Esophagus squamous epithelium (tissue), 5 donors: ENCODE measurements at regions not wholly inside any gene's neighbourhood (a gene's known extent, or its start where the extent isn't known, plus 50 kb on each side); places are given as distances from the start of the nearest gene placed in this dataset.
"Not testable (repeated sequence)": the region's sequence is repeated elsewhere in the genome, so short reads cannot be mapped to it uniquely, and the experiment has no call there.

ENCODE experiments used
- DNase-seq: peaks from one replicate; lab custom pipeline; 2025; lab: John Stamatoyannopoulos, UW
- H3K27ac ChIP-seq, 4 donors: fragments of 200-600 bp; sonication (generic); one replicate each; pipeline ENCODE4 v1.5.1; 2016 to 2019; ENCODE audit warnings: mild to moderate bottlenecking in 1 of 4
- H3K27me3 ChIP-seq, 4 donors: fragments of 200-600 bp; sonication (generic); 1 replicate in 3 of 4; 2 replicates in 1 of 4; pipeline versions ENCODE4 v1.5.1 to v1.6.0; 2017 to 2021; ENCODE audit warnings: antibody characterized with exemption in 1 of 4
- H3K36me3 ChIP-seq, 3 donors: fragments of 200-600 bp; sonication (generic); one replicate each; pipeline ENCODE4 v1.5.1; 2016 to 2019
- H3K4me1 ChIP-seq, 3 donors: fragments of 200-600 bp; sonication (generic); one replicate each; pipeline ENCODE4 v1.5.1; 2017 to 2019
- H3K4me3 ChIP-seq, 4 donors: fragments of 200-600 bp; sonication (generic); 1 replicate in 3 of 4; 2 replicates in 1 of 4; pipeline ENCODE4 v1.5.1; 2016 to 2019; ENCODE audit warnings: mild to moderate bottlenecking in 2 of 4, moderate library complexity in 1 of 4
- H3K9me3 ChIP-seq, 3 donors: fragments of 200-600 bp; sonication (generic); one replicate each; pipeline ENCODE4 v1.5.1; 2016 to 2019
- POLR2A ChIP-seq, 4 donors: fragments of 450-650 bp; IDR thresholded peaks; one replicate each; pipeline ENCODE4 v1.6.1; 2017; ENCODE audit warnings: antibody characterized with exemption in 4 of 4, mild to moderate bottlenecking in 4 of 4, moderate library complexity in 3 of 4
- WGBS, 2 donors: methylation state at CpG; one replicate each; pipeline ENCODE4 v1.1.5; 2018; 5-methylcytosine and 5-hydroxymethylcytosine counted together
- intact Hi-C: fragments of 100-400 bp; cut with DNase I; formaldehyde crosslinking; loops from one replicate; pipeline ENCODE4 v1.15.0; 2022
- TF ChIP-seq, protein P1 (sequence below), 6 experiments: fragments of 450-650 bp in 4 of 6; fragments of 200-600 bp in 2 of 6; sonication (generic) in 2 of 6; IDR thresholded peaks; one replicate each; pipeline ENCODE4 v1.5.1; 2016 to 2019; ENCODE audit warnings: antibody characterized with exemption in 6 of 6, mild to moderate bottlenecking in 4 of 6, moderate library complexity in 4 of 6
- donor health status: DM: yes; HTN: yes; CAD: no.

DNA sequence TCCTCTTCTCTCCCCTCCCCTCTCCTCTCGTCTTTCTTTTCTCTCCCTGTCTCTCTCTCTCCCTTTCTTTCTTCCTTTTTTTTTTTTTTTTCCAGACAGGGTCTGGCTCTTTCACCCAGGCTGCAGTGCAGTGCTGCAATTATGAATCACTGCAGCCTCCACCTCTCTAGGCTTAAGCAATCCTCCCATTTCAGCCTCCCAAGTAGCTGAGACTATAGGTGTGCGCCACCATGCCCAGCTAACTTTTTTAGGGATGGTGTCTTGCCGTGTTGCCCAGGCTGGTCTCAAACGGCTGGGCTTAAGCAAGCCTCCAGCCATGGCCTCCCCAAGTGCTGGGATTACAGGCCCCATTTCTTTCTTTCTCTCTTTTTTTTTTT lies 59.9 kb upstream of the NCOA3 start:
- no peak overlapping the region for H3K4me3 ChIP-seq
- no peak overlapping the region for H3K27ac ChIP-seq
- TF ChIP-seq POLR2A (IDR thresholded peaks at IDR 0.05) = no peak
- TF ChIP-seq, protein P1, sequence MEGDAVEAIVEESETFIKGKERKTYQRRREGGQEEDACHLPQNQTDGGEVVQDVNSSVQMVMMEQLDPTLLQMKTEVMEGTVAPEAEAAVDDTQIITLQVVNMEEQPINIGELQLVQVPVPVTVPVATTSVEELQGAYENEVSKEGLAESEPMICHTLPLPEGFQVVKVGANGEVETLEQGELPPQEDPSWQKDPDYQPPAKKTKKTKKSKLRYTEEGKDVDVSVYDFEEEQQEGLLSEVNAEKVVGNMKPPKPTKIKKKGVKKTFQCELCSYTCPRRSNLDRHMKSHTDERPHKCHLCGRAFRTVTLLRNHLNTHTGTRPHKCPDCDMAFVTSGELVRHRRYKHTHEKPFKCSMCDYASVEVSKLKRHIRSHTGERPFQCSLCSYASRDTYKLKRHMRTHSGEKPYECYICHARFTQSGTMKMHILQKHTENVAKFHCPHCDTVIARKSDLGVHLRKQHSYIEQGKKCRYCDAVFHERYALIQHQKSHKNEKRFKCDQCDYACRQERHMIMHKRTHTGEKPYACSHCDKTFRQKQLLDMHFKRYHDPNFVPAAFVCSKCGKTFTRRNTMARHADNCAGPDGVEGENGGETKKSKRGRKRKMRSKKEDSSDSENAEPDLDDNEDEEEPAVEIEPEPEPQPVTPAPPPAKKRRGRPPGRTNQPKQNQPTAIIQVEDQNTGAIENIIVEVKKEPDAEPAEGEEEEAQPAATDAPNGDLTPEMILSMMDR (IDR thresholded peaks at IDR 0.05) = no peak
- H3K36me3 ChIP-seq = no peaks in the 10 kb centered on the region
- DNase-seq = no peak
- intact Hi-C loops = no loop called here
- WGBS, 2 donors = 83 to 88% methylated on average over 4 of the region's 4 CpGs
- H3K4me1 ChIP-seq = peaks cover 3 to 10% (median 7%) of the 10 kb centered on the region in 3 donors
- H3K27me3 ChIP-seq = no peaks in the 10 kb centered on the region
- no peaks in the 10 kb centered on the region for H3K9me3 ChIP-seq

DNA sequence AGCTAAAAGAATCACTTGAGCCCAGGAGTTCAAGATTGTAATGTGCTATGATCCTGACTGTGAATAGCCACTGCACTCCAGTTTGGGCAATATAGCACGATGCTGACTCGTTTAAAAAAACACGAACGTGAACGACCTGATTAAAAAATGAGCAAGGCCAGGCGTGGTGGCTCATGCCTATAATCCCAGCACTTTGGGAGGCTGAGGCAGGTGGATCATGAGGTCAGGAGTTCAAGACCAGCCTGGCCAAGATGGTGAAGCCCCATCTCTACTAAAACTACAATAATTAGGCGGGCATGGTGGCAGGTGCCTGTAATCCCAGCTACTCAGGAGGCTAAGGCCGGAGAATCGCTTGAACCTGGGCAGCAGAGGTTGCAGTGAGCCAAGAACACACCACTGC lies 58.6 kb upstream of the NCOA3 start:
- H3K4me3 ChIP-seq, H3K27ac ChIP-seq, H3K27me3 ChIP-seq, intact Hi-C loops, DNase-seq, H3K4me1 ChIP-seq, H3K9me3 ChIP-seq, H3K36me3 ChIP-seq: not testable (repeated sequence)
- 62 to 79% methylated on average over 7 to 9 of the region's 9 CpGs for WGBS, 2 donors

DNA sequence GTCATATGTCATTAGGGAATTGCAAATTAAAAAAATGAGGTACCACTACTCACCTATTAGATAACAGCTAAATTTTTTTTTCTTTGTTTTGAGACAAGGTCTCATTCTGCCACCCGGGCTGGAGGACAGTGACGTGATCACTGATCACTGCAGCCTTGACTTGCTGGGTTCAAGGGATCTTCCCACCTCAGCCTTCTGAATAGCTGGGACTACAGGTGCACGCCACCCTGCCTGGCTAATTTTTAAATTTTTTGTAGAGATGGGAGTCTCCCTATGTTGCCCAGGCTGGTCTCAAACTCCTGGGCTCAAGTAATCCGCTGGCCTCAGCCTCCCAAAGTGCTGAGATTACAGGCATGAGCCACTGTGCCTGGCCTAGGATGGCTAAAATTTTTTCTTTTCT lies 57.1 kb upstream of the NCOA3 start:
- Histone ChIP-seq H3K27me3 (no peaks in the 10 kb centered on the region), H3K9me3 (no peaks in the 10 kb centered on the region), H3K36me3 (no peaks in the 10 kb centered on the region), H3K4me1 (no peaks in the 10 kb centered on the region), H3K4me3 (no peak overlapping the region), H3K27ac (no peak overlapping the region)
- intact Hi-C loops = no loop called here
- DNase-seq = no peak
- TF ChIP-seq POLR2A (IDR thresholded peaks at IDR 0.05) = no peak
- TF ChIP-seq, protein P1 (IDR thresholded peaks at IDR 0.05) = no peak
- whole genome bisulfite sequencing, 2 donors = 91 to 92% methylated on average over 4 of the region's 4 CpGs

DNA sequence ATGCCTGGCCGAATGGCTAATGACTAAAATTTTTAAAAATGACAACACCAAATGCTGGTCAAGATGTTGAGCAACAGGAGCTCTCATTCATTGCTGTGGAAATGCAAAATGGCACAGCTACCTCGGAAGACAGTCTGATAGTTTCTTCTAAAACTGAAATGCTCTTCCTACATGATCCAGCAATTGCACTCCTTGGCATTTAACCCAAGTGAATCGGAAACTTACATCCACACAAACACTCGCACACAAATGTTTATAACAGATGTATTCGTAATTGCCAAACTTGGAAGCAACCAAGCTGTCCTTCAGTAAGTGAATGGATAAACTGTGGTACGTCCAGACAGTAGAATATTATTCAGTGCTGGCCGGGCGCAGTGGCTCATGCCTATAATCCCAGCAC lies 56.4 kb upstream of the NCOA3 start:
- DNase-seq = no peak
- WGBS, 2 donors = 69 to 85% methylated on average over 7 to 8 of the region's 8 CpGs
- intact Hi-C loops = no loop called here

DNA sequence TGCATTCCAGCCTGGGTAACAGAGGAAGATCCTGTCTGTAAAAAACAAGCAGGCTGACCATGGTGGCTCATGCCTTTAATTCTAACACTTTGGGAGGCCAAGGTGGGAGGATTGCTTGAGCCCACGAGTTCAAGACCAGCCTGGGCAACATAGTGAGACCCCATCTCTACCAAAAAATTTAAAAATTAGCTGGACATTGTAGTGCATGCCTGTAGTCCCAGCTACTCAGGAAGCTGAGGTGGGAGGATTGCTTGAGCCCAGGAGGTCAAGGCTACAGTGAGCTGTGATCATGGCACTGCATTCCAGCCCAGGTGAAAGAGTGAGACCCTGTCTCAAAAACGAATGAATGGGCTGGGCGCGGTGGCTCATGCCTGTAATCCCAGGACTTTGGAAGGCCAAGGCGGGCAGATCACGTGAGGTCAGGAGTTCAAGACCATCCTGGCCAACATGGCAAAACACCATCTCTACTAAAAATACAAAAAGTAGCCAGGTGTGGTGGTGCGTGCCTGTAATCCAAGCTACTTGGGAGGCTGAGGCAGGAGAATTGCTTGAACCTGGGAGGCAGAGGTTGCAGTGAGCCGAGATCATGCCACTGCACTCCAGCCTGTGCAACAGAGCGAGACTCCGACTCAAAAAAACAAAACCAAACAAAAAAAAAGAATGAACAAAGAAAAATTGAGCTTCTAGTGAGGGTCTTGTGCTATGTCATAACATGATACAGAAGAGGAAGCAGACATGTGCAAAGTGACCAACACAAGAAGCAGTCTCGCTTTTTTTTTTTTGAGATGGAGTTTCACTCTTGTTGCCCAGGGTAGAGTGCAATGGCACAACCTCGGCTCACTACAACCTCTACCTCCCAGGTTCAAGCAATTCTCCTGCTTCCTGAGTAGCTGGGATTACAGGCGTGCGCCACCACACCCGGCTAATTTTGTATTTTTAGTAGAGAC lies 54.1 kb upstream of the NCOA3 start:
- H3K27ac ChIP-seq, H3K36me3 ChIP-seq, H3K4me3 ChIP-seq, H3K4me1 ChIP-seq, H3K27me3 ChIP-seq, intact Hi-C loops, DNase-seq, H3K9me3 ChIP-seq: not testable (repeated sequence)
- WGBS, 2 donors = 91 to 94% methylated on average over 15 of the region's 15 CpGs

More for the DNA sequence above, 56.4 kb upstream of the NCOA3 start:
- H3K27me3 ChIP-seq = no peaks in the 10 kb centered on the region
- no peaks in the 10 kb centered on the region for H3K4me1 ChIP-seq
- H3K36me3 ChIP-seq = no peaks in the 10 kb centered on the region
- no peaks in the 10 kb centered on the region for H3K9me3 ChIP-seq
- no peak overlapping the region for H3K4me3 ChIP-seq
- no peak overlapping the region for H3K27ac ChIP-seq
- no peak for TF ChIP-seq POLR2A (IDR thresholded peaks at IDR 0.05)
- TF ChIP-seq, protein P1 (IDR thresholded peaks at IDR 0.05) = no peak

DNA sequence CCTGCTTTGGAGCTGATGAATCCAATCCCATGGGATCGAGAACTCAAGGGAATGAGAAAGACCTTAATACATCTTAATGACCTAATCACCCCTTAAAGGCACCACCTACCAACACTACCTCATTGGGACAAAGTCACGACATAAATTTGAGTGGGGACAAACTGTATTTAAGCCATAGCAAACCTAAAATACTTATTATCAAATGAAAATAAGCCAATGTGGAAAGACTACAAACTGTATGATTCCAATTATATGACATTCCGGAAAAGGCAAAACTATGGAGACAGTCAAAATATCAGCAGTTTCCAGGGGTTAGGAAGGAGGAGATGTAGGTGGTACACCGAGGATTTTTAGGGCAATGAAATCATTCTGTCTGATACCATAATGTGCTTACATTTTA lies 53.3 kb upstream of the NCOA3 start:
- WGBS, 2 donors = 77 to 81% methylated on average over 4 of the region's 4 CpGs
- Histone ChIP-seq H3K36me3 (no peaks in the 10 kb centered on the region), H3K9me3 (no peaks in the 10 kb centered on the region), H3K4me1 (peaks cover 0 to 11% (median 0%) of the 10 kb centered on the region in 3 donors), H3K27me3 (no peaks in the 10 kb centered on the region), H3K4me3 (no peak overlapping the region), H3K27ac (no peak overlapping the region)
- TF ChIP-seq, protein P1 (IDR thresholded peaks at IDR 0.05) = no peak
- DNase-seq = no peak
- intact Hi-C loops = no loop called here
